ENCODE measurements at regions not wholly inside any gene's neighbourhood (a gene's known extent, or its start where the extent isn't known, plus 50 kb on each side); places are given as distances from the start of the nearest gene placed in this dataset.
"Not testable (repeated sequence)": the region's sequence is repeated elsewhere in the genome, so short reads cannot be mapped to it uniquely, and the experiment has no call there.

- not testable (repeated sequence) for DNase-seq
These were observed 344.3 kb upstream of the COL8A1 start for GRCh38 chr3:99294092-99294491.

GRCh38 chr3:99287876-99288275, 350.5 kb upstream of the COL8A1 start:
- DNase-seq, result no peak

DNA sequence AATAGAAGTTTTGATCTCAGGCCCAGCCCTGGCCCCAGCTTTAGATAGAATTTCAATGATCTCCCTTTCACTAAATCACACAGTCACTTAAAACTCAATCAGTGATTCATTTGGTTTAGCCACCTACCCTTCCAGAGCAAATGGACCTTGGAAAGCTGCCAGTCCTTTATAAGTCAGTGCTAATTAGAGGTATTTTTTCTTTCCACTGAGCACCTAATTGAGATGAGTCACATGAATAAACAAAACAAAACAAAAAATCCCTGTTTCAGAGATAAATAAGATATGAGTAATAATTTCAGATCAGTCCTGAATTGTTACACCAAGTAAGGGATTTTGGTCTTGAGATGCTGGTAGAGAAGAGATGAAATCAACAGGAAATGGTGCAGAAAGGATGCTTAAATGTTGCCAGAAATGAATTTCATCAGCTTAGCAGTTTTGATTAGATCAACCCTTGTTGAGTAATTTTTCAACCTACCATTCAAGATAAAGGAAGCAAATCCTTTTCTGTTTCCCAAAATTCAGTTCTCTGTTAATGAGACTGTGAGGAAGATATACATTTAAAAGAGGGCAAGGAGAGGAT, 352.0 kb upstream of the COL8A1 start:
- DNase-seq, result no peak

DNA sequence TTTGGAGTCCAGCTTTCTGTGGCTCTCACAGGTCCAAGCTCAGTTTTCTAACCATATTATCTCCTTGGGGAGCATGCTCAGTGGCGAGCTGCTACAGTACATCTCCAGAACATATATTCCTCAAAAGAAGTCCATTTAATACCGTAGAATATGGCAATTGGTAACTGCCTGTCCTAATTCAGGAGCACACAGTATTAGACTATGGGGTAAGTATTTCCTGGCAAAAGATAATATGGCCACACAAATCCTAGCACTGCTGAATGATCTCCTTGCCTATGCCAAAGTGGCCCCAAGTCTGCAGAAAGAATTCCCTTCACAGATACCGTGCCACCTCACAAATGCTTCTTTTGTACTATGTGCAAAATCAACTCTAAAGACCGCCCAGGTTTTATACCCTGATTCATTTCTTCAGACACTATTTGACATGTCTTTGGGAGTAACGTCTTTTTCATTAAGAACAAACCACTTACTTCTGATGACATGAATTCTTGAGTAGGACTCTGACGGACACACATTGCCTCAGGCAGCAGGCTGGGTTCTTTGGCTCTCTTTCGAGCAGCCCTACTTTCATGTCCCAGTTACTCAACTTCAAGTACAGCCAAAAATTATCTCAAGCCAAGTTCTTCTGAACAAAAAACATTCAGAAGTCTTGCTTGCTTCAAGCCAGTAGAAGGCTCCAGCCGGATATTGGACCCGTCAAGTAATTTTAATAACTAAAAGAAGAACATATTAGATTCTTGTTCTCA, 368.3 kb upstream of the DCBLD2 start:
- DNase-seq, result no peak

DNA sequence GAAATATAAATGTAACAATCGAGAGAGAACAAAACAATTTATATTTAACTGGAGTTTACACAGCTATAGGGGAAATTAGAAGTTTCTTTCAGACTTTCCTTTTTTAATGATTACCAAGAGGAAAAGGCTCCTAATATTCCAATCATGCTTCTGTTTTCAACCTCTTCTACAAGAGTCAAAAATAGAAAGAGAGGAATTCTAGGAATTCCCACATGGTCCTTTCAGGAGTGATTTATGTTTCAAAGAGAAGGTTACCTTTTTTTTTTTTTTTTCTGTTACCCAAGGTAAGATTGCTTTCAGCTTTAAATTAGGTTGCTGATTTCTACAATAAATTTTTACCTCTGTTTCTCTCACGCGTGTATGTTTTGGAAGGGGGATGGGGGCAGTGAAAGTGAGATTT, 355.3 kb upstream of the DCBLD2 start:
- DNase-seq, result no peak

GRCh38 chr3:99253963-99254355, 352.5 kb upstream of the DCBLD2 start:
- DNase-seq, result no peak

DNA sequence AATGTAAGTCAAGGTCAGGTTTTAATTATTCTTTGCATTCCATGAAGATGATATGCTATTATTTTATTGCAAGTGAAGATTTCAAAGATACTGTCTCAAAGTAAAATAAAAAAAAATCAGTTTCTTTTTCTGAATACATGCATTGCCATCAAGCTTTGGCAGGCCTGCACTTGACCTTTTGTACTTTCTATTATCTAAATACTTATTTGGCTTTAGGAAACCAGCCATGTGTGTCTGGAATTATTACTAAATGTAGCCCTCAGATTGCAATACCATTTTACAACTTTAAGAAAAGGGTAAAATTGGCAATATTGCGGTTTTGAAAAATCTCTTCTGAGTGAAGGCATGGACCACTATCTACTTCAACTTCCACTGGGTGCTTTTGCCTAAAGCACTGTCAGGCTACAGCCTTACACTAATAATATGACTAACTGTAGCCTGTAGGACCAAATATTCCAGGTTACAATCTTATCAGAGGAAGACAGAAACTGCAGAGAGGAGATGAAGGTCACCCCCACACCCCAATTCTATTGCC, 349.4 kb upstream of the DCBLD2 start:
- no peak for DNase-seq

GRCh38 chr3:99250272-99250671, 348.8 kb upstream of the DCBLD2 start:
- no peak for DNase-seq

DNA sequence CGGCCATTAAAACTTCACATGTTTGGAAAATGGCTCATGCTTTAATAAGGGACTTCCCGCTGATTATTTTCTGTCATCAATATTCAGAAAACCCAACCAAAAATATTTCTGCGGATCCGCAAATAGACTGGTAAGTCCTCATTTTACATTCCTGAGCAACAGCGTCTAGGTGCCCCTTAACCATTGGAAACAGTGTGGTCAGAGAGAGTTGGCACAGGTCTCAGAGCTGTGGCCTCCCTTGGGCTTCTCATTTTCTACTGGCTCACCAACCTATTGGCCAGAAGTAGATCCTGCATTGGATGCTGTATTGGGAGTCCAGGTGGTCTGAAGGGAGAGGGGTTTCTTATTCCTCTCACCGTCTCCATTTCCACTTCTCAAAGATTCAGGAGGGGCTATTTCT, 348.1 kb upstream of the DCBLD2 start:
- DNase-seq, result no peak

- DNase-seq, result no peak
These were observed 347.4 kb upstream of the DCBLD2 start for GRCh38 chr3:99248913-99249312.

DNA sequence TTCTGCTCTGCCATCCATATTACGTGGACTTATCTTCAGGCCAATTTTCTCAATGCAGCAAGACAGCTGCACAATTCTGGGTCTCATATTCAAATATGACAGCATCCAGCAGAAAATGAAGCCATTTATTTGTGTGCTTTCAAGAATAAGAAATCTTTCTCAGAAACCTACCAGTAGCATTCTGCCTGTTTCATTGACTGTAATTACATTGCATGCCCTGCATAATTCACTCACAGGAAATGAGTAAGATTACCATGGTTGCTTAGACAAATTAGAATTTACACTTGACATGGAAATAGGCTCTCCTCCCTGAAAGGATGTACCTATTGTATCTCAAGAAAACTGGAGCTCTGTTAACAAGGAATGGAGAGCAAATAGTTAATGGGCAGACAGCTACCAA, 346.6 kb upstream of the DCBLD2 start:
- DNase-seq, result no peak

DNA sequence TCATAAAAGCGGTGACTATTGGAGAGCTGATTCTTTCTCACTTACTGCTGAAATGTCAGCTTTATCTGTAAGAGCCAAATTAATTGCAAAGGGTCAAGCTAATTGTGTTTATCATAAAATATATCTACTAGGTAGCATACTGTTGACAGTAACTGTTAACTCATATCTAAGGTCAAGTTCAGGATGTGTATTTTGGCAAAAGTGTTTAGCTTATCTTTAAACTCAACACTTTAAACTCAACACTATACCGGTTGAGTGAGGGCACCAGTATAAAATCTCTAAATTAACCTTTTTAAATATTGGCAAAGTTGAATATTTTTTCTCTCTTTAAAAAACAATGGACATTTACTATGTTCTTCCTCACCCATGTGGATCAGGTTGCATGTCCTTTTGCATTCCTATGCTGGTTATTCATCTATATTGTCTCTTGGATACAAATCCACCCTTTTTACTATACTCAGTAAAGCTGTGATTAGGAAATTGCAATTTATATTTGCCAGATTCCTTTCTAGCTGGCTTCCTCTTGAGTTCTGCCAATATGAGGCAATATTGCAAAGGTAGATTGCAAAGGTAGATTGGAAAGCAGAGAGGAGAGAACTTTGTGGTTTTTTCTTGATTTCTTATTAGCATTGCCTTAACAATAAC, 344.6 kb upstream of the DCBLD2 start:
- DNase-seq, result no peak

DNA sequence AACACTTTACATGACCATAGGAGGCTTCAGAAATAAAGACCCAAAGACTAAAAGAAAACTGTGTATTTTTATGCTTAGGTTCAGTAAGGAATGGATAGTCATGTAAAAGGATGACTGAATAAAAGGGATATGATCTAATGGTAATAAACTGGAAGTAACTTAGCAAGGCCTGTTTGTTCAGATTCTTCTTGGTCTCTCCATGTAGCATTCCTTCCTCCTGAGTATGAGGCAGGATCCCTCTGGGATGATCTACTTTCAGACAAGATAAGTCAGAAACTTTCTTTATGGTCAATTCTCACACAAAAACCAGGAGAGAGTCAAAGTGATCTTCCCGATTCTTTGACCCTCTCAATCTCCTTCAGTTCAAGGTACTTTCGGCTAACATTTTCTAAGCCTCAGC, 340.8 kb upstream of the DCBLD2 start:
- no peak for DNase-seq

DNA sequence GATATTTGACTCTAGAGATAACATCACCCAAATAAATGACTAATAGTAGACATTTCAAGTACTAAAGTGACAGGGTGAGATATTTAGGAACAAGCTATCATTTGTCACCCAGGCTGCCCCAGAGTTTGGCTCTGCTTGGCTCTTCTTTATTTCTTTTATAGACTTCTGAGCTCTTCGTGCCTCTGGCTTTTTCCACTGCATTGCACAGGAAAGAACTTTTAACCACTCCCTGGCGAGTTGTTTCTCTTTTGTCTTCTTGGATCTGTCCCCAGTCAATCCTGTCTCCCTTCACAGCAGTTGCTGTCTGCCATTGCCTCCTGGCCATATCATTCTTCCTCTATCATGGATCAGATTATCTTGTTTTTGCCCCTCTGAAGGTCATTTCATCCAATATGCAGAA, 339.2 kb upstream of the DCBLD2 start:
- DNase-seq, result no peak

- no peak for DNase-seq
These were observed 335.1 kb upstream of the DCBLD2 start for GRCh38 chr3:99236576-99236975.

DNA sequence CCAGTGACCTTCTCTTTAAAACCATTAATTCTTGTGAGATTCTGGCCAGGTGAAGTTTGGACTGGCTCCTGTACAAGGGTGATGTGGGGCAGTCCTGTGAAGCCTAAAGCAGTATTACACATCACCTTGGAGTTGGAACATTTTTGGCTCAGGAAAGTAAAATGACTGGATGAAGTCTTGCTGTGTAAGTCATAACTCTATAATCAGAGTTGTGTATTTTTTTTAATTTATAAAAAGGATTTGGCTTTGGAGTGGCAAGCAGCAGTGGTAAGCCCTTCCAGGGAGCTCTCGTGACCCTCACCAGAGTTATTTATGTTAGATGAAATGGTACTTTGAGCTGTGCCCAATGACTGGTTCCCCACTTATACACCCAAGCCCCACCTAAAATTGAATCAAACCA, 331.2 kb upstream of the DCBLD2 start:
- no peak for DNase-seq

- no peak for DNase-seq
These were observed 317.0 kb upstream of the DCBLD2 start for GRCh38 chr3:99218468-99218867.

DNA sequence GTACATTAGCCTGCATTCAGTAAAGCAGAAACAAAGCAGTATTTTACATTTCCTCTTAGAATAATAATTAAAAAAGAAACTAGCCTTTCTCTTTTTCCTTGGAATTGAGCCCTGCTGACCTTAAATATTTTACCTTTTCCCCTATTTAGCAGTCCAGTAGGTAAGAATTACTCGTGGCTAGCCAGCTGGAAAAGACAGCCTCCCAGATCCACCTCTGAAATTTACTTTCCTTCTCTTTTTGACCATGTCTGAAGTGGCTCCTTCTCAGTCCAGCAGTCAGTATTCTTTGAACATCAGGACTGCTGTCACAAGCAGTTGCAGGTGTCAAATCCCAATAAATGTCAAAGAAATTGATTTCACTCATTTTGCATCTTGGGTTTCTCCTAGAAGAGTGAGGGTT, 311.5 kb upstream of the DCBLD2 start:
- DNase-seq, result no peak

GRCh38 chr3:99211309-99211708, 309.8 kb upstream of the DCBLD2 start:
- DNase-seq, result no peak

GRCh38 chr3:99199021-99199420, 297.5 kb upstream of the DCBLD2 start:
- no peak for DNase-seq

DNA sequence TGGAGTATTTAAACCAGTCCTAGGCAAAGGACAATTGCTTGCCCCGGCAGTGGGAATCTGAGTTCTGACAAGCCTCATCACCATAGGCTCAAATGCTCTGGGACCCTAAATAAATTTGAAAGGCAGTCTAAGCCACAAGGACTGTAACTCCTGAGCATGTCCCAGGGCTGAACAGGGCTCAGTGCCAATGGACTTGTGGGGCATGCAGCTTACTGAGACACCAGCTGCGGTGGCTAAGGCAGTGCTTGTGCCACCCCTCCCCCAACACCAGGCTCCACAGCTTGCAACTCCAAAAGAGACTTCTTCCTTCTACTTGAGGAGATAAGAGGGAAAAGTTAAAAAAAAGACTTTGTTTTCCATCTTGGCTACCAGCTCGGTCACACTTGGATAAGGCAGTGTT, 289.7 kb upstream of the DCBLD2 start:
- DNase-seq, result no peak

GRCh38 chr3:99188936-99189335, 287.4 kb upstream of the DCBLD2 start:
- DNase-seq, result no peak

- DNase-seq, result no peak
These were observed 284.5 kb upstream of the DCBLD2 start for GRCh38 chr3:99186016-99186415.
